Frontal cortex (tissue), 3 donors: ENCODE measurements at regions not wholly inside any gene's neighbourhood (a gene's known extent, or its start where the extent isn't known, plus 50 kb on each side); places are given as distances from the start of the nearest gene placed in this dataset.

ENCODE experiments used
- DNase-seq, 2 donors: peaks; one replicate each; pipeline ENCODE4 v3.0.0; 2012; ENCODE audit warnings: low spot score in 2 of 2
- FAIRE-seq: peaks from 2 replicates; lab custom pipeline; 2012; peaks lifted over from hg19 to GRCh38; lab: Jason Lieb, UNC
- donor health status: control.
- donor health status: control.
- donor health status: control.

DNA sequence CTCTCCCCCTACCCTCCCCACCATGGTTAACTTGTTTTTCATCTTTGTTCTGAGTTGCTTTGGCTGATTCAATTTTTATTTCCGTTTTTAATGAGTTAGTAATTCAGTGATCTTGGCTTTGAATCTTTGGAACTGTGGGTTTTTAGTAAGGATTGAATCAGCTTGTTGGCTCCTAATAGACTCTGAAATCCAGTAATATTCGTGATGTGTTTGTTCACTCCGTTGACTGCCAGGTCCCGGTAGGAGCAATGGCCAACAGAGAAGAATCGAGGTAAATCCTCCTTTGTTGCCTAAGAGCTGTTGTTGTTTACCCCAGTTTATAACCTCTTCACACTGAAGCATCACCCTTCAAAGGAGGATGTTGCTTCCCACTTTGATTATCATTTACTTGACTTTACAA lies 92.7 kb downstream of the PCSK1 start:
- DNase-seq = no peak
- FAIRE-seq = no peak

DNA sequence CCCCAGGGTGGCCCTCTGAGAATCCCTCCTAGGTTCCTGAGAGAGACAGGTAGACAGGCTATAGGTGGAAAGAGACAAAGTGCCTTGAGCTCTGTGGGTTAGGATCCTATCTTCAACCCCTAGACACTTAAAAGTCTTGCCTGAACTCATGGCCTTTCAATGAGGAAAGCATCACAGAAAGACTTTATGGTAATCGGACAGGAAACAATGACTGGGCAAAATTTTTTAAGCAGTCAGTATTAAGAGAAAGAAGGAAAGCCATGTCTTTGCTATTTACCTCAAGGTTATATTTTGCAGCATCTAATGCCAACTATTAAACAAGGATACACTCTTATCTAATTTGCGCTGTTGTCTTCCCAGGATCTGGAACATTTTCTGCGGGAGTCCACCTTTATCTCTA lies 93.2 kb downstream of the PCSK1 start:
- no peak for DNase-seq
- FAIRE-seq = no peak

DNA sequence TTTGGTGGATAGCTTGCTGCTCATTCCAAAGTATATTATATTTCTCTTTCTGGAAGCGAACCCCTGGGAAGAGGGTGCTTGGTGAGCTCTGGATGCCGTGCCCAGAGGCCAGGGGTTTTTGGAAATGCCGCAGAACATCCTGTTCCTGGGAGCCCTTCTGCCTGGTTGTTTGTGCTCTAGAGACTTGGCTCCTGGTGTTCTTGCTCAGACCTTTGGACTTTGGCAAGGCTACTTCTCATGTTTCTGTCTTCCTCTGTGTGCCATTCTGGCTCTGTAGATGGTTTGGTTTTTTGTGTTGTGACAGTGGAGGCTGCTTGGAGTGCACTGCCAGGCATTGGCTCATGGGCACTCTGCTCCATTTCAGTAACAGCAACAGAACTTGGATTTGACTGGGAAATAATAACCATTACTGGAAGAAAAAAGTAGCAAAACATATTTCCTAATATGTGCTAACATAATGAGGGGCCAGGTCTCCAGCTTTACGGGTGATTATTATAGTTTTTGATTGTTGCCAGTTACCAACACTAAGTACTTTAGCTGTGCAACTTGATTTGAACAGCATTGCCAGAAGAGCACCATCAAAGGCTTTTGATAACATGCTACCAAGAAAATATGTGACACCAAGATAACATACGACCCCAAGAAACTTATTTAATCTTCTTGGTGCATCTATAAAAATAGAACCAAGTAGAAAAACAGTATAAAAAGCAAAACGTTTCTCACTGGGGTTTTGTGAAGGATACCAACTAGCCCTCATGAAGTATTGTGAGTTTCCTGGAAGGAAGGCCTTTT lies 94.2 kb downstream of the PCSK1 start:
- FAIRE-seq (no peak), DNase-seq (no peak)

DNA sequence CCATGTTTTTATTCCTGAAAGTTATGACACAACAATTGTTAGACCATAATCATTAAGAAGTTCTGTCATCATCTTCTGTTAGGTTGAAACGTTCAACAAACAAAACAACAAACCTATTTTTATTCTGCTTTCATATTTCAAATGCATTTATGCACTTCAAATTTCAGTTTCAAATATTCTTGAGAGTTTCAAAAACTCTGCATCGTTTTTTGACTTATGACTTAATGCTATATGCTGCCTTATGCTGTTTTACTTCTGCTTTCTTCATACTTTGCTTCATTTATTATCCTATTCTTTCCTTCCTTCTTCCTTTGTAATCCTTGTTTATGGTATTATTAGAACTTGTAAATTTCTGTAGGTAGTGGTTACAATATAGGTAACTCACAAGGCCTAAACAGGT lies 95.0 kb downstream of the PCSK1 start:
- no peak for FAIRE-seq
- DNase-seq = no peak

DNA sequence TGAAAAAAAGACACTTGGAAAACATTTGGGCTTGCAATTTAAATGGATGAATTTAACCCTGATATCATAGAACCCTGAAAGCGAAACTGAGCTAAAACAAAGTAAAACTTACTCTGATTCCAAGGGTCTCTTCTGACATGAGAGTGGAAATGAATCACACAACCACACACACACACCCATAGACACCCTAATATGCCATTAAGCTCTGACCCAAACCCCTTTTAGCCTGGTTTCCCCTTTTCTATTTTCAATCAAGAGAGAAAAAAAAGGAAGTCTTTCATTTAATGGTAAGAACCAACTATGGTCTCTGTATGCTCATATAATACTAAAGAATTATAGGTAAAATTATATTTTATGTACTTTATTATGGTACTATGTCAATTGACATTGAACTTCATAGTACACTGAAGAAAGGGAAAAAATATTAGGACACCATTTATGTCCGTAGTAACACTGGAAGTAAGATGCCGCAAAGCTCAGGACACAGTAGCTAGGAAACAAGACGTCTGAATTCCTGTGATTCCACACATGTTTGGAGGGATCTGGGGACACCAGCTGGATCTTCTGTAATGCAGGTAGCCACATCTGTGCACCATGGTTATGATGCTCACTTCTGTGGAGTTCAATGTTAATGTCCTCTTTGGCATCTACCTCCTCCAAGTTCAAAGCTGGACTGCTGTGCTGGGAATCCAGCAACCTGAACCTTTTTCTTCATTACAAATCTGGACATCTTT lies 95.8 kb downstream of the PCSK1 start:
- no peak for DNase-seq
- no peak for FAIRE-seq

DNA sequence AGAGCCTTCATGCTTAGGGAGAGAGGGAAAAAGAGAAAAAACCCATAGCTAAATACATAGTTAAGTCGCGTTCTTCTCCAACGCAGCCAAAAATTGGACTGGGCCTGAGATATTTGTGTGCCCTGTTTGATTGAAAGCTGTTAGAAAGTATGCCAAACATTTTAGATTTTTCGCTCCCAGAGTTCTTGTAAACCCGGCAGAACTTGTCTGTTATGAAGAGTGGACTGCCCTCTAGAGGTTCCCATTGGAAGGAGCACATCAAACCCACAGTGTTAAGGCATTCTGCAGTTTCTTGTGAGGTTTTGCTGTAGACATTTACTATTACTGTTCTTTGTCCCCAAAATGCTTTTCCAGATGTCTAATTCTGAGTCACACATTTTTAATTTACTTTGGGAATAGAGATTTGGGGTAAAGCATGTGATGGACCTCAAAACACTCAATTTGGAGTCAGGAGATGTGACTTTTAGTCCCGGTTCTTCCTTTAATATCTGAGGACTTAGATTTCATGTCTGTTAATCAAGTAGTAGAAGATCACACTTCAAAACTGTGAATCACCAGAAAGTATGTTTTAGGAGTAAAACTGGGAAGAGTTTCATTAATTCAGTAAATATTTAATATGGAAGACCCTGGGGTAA lies 96.6 kb downstream of the PCSK1 start:
- FAIRE-seq = peak; percentile 60
- DNase-seq = peak; percentile 5 to 36

DNA sequence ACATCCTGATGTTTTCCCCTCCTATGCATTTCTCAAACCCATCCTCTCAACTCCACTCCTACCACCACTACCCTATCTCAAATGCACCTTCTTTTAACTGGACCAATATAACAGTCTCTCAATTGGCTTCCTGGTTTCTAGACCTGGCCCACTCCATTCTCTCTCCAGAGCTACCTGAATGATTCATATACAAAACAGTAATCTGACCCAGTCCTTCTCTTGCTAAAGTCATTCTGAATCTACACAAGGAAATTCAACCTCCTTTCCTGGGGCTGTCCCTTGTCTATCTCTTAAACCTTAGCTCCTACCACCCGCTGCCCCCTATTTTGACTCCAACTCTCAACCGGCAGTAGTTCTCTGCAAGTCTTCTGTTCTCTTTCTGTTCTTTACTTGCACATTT lies 97.2 kb downstream of the PCSK1 start:
- FAIRE-seq = no peak
- no peak for DNase-seq

DNA sequence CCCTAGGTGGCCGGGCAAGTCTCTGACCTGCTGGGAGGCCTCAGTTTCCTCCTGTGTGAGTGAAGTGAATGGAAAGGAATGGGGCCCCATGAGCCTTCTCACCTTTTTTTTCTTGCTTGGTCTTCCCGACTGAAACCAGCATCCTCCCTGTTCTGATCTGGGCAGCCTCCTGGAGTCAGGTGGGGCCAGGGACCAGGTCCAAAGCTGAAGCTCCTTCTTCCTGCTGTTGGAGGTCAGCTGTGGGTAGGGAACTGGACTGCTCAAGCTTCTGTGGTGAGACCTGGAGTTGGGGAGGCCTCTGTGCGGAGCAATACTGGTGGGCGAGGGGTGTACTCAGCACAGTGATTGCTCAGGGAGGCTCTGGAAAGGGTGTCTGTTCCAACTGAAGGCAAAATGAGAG lies 99.7 kb downstream of the PCSK1 start:
- FAIRE-seq = no peak
- no peak for DNase-seq

DNA sequence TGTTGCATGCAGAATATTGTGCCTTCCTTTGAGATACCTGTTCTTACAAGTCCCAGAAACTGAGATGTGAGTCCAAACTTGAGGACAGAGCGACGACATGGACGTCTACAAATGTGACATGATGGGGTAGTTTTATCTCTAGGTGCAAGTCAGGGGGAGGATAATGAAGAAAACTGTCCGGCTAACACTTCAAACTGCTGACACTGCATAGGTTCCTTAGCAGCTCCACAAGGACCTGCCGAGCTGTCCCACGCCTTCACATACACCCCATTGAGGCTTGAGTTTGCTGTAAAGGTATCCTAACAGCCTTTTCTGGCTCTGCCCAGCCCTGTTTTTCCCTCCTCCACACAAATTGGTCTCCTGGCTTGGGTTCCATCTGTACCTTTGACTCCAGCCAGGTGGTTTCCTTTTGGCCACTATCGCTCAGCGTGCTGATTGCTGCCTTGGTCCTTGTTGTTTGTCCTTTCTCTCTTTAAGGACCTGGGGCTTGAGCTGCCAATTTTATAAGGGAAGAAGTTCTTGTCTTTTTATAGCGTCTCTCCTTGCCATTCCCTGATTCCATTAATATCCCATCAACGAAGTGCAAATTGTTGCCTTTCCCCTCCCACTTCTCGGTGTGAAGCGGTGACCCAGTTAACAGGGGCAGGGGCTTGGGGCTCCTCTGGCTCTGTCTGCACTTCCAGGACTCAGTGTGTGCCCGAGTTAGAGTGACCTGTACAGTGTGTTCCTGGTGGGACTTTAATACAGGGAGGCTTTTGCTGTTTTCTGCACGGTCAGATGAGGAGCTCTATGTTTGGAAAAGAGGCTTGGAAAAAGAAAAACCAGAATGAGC lies 100.3 kb downstream of the PCSK1 start:
- no peak for FAIRE-seq
- DNase-seq = no peak

DNA sequence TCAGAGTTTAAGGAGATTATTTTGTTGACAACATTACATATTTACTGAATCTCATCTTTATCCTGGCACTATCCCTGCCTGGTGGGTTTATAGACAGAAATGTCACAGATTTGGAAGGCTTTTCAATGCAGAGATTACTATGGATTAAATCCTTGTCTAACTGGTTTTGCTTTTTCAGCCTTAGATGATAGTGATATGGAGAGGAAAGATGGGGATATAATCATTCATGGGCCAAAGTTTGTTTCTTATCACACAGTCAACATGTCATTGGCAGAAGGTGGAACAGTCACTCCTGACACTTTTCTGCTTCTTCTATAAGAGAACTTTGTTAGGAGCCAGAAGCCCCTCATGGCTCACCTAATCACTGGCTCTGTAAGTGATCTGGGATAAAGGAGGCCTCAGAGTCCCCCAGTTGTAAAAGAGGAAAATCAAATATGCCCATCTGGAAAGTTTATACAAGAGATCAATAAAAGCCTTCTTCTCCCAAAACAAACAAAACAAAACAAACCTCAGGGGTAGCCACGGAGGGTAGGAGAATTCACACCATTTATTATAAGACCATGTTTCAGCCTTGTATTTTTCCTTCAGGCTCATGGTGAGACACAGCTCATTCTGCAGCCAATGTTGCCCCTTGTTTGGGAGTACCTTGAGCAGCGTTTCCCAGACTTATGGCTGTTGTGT lies 101.2 kb downstream of the PCSK1 start:
- DNase-seq (no peak), FAIRE-seq (no peak)

DNA sequence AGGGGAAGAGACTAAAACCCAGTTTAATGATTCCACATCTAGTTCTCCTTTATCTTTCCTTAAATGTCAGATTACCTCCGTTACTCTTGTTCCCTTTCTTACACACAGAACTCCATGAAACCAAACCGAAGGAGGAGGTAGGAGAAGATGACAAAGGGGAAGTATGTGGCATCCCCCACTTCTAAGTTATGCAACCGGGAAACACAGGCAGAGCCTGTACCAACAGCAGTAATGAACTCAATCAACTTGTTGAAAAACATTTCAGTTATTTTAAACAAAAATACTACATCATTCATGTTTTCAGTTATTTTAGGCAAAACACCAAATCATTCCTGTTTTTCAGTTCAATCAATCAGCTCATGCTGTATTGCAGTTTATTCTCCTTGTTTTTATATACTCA lies 101.8 kb downstream of the PCSK1 start:
- FAIRE-seq (no peak), DNase-seq (peak in 1 of 2 donors; percentile 4)

DNA sequence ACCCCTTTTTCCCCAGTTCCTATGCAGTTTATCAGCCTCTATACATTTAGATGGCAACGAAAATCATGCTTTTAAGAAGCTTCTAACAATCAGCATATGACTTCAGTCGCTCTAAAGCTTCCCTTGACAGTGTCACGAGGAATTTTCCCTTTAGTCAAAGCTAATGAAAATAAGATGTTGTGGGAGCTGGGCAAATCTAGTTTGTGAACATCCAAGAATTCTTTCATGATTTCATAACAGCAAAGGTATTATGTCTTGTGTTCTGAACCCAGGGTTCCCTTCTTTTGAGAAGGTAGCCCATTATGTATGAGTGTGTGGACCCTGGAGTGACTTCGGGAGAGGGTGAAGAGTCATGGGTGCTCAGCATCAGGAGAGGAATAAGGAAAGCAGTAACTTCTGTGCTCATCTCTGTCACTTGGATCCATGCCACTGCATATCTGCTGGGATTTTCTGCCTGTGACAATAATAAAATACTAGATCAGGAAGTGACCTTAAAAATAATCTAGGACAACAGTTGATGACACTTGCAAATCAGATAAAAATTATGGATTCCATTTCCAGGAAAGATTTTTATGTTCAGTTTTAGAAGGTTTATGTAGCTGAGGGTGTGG lies 102.4 kb downstream of the PCSK1 start:
- DNase-seq (no peak), FAIRE-seq (no peak)

DNA sequence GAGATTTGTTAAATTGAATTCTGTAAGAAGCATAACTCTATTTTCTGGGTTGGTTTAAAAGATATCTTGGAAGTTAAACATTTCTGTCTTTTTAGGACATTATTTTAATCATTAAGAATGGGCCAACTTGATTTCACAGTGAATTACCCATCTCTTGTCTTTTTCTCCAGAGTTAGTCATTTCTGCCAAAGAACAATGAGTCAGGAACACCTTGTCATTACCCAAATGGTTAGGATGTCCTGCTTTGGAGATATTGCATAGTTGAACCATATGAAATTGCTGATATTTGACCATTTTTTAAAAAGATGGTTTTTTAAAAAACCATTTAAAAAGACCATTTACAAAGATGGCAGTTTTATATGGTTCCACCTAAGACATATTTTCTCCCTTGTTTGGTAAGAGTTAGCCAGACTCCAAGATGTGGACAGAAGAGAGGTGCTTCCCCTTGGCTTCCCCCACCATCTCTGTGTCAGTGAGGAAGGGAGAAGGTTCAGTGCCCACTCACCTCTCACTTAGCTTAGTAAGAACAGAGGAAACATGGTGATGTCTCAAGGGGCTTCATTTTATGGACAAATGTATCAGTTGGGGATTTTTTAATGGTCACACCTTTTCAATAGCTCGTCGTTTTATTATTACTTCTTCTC lies 103.0 kb downstream of the PCSK1 start:
- FAIRE-seq (no peak), DNase-seq (no peak)

DNA sequence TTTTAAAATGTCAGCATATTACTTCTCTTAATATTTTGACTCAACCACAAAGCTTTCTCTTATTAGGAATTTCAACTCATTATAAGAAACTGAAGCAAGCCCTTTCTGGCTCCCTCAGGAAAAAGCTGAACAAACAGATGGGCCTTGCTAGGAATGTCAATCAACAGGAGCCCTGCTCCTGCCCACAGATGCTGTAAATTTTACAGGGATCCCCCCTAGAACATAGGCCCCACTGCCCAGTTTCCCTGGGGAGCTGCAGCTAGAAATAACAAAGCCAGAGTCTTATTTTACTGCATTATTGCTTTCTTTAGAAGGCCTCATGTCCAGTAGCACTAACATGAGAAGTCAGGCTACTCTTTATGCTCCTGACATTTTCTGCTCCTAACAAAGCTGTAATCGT lies 103.8 kb downstream of the PCSK1 start:
- DNase-seq (no peak), FAIRE-seq (no peak)

DNA sequence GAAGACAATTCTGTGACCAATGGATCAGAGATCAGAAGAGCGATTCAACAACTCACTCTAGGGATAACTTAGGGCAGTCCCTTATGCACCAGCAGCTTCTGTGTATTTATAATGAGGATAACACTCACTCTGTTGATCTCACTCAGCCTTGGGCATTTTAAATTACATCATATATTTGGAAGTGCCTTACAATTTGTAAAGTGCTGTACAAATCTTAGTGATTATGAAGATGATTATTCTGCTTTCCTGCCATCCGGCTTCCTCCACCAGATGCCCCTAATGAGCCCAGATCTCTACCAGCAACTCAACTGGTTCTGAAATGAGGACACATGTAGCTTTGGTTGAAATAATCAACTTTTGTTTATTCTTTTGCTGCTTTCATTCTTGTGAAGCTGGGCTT lies 105.3 kb downstream of the PCSK1 start:
- no peak for FAIRE-seq
- DNase-seq = no peak

DNA sequence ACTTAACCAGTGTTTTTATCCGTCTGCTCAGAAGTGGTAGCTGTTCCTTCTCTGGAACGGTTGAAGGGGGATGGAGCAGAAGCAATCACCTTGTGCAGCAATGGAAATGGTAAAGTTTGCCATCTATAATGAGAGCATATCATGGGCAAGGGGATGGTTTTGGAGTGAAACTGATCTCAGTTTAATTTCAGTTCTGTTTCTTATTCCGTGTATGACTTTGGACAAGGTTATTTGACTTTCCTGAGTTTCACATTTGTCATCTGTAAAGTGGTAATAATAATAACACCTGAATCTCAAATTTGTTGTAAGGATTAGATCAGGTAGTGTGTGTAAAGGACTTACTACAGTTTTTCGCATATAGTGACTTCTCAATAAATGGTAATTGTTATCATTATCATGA lies 106.1 kb downstream of the PCSK1 start:
- DNase-seq = no peak

DNA sequence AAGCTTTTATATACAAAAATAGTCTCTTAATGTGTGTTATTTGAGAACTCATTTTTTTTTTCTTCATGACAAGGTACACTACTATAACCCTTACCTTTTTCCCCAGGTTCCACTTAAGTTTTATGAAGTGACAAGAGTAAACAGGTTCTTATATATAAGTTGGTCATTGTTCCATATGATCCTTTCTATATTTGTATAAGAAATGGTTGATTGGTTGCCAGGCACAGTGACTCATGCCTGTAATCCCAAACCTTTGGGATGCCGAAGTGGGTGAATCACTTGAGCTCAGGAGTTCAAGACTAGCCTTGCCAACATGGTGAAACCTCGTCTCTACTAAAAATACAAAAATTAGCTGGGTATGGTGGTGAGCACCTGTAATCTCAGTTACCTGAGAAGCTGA lies 108.3 kb downstream of the PCSK1 start:
- no peak for DNase-seq
- no peak for FAIRE-seq

More for the DNA sequence above, 106.1 kb downstream of the PCSK1 start:
- FAIRE-seq = no peak

DNA sequence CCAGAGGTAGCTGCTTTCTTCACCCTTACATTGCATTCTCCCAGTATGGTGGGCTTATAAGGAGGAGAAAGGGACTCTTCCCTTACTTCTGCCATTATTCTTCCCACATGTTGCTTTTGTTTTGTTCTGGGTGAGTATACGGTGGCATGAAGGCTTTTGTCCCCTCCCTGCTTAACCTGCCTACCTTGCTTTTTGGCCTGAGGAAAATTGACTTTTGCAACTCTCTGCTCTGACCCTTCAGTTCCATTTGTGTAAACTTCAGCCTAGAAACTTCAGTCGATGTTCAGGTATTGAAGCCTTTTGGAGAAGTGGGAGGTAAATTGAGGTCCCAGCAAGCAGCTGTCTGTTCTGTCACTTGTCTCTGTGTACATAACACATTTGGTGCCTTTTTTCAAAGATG lies 110.2 kb downstream of the PCSK1 start:
- DNase-seq = no peak
- no peak for FAIRE-seq

DNA sequence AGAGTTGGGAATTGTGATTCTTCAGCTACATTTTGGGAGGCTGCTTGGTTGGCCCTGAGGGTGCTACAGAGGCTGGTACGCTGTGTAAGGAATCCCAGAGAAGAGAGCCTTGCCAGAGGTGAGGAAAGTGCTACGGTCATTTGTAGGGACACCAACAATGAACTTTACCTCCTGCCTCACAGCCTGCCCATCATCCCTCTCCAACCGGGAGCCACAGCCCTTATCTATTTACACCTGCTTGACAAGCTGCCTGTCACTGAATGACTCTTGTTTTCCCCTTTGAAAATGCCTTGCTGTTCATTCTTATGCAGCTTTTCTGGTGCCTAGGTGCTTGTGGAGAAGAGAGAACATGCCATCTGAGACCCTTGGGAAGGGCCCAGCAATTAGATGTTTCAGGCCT lies 110.8 kb downstream of the PCSK1 start:
- DNase-seq (no peak), FAIRE-seq (no peak)
